H1 (cell line): ENCODE measurements at regions not wholly inside any gene's neighbourhood (a gene's known extent, or its start where the extent isn't known, plus 50 kb on each side); places are given as distances from the start of the nearest gene placed in this dataset.
"Not testable (repeated sequence)": the region's sequence is repeated elsewhere in the genome, so short reads cannot be mapped to it uniquely, and the experiment has no call there.

Experiments
- CTCF ChIA-PET: fragments of 300-600 bp; sonication (Branson Sonifier 250); formaldehyde crosslinking; loops from one replicate; lab custom pipeline; 2021; ENCODE audit not compliant: partially characterized antibody; lab: Charles Lee
- POLR2A ChIA-PET: fragments of 300-600 bp; sonication (Branson Sonifier 250); formaldehyde crosslinking; loops from one replicate; lab custom pipeline; 2021; ENCODE audit warnings: inconsistent platforms; ENCODE audit not compliant: partially characterized antibody; lab: Charles Lee
- DNase-seq, 2 experiments: peaks; one replicate each; pipeline versions ENCODE4 v3.0.0 to v3.0.0-alpha.2; 2010 to 2022; ENCODE audit warnings: low spot score in 2 of 2, low read depth in 1 of 2, mixed read lengths in 1 of 2
- FAIRE-seq: peaks from 2 replicates; lab custom pipeline; 2011; peaks lifted over from hg19 to GRCh38; lab: Jason Lieb, UNC
- H2AFZ ChIP-seq: 2 replicates; pipeline ENCODE4 v1.8.1; 2012; ENCODE audit warnings: low read length, inconsistent platforms
- H2AK5ac ChIP-seq: 2 replicates; pipeline ENCODE4 v1.6.1; 2013; ENCODE audit warnings: low read depth, low read length
- H2BK120ac ChIP-seq: replicated peaks from 2 replicates; pipeline ENCODE3; 2013; ENCODE audit warnings: low read depth, low read length, inconsistent platforms
- H2BK12ac ChIP-seq: 2 replicates; pipeline ENCODE4 v1.6.1; 2013; ENCODE audit warnings: low read depth, low read length
- H2BK15ac ChIP-seq: 2 replicates; pipeline ENCODE4 v1.6.1; 2013; ENCODE audit warnings: low read length
- H2BK20ac ChIP-seq: 2 replicates; pipeline ENCODE4 v1.6.1; 2013; ENCODE audit warnings: low read length
- H2BK5ac ChIP-seq: 2 replicates; pipeline ENCODE4 v1.6.1; 2013; ENCODE audit warnings: low read depth, low read length
- H3K14ac ChIP-seq: 2 replicates; pipeline ENCODE4 v1.6.1; 2013; ENCODE audit warnings: inconsistent platforms; ENCODE audit not compliant: insufficient read length
- H3K18ac ChIP-seq: 2 replicates; pipeline ENCODE4 v1.6.1; 2013; ENCODE audit warnings: low read length; ENCODE audit errors: extremely low read depth
- H3K23ac ChIP-seq: 2 replicates; pipeline ENCODE4 v1.6.1; 2013; ENCODE audit warnings: inconsistent platforms; ENCODE audit not compliant: insufficient read length
- H3K23me2 ChIP-seq: 2 replicates; pipeline ENCODE4 v1.6.1; 2013; ENCODE audit warnings: low read depth, low read length
- H3K27ac ChIP-seq: 2 replicates; pipeline ENCODE4 v1.6.1; 2011; ENCODE audit warnings: low read depth, low read length, inconsistent platforms
- H3K27me3 ChIP-seq, 4 experiments: replicated peaks in 1 of 4; 1 replicate in 1 of 4; 2 replicates in 3 of 4; pipeline versions ENCODE4 v1.6.1 to v1.8.1; 2011 to 2013; ENCODE audit warnings: low read length in 3 of 4, mild to moderate bottlenecking in 3 of 4, inconsistent platforms in 2 of 4, mixed read lengths in 2 of 4, moderate library complexity in 1 of 4; ENCODE audit not compliant: control insufficient read depth in 3 of 4, insufficient read depth in 3 of 4; ENCODE audit errors: extremely low read depth in 1 of 4
- H3K36me3 ChIP-seq, 4 experiments: 2 replicates each; pipeline versions ENCODE4 v1.6.1 to v1.8.1; 2011 to 2013; ENCODE audit warnings: mild to moderate bottlenecking in 4 of 4, low read length in 3 of 4, moderate library complexity in 2 of 4, control low read depth in 1 of 4, inconsistent platforms in 1 of 4; ENCODE audit not compliant: insufficient read depth in 4 of 4, control insufficient read depth in 2 of 4
- H3K4ac ChIP-seq: replicated peaks from 2 replicates; pipeline ENCODE3; 2013; ENCODE audit warnings: low read length, low read depth, mixed read lengths, inconsistent platforms; ENCODE audit not compliant: insufficient read length
- H3K4me1 ChIP-seq, 4 experiments: replicated peaks in 1 of 4; 1 replicate in 1 of 4; 2 replicates in 3 of 4; pipeline versions ENCODE4 v1.6.1 to v1.8.1; 2011 to 2013; ENCODE audit warnings: low read length in 3 of 4, inconsistent platforms in 2 of 4, mixed read lengths in 1 of 4; ENCODE audit not compliant: insufficient read depth in 4 of 4, control insufficient read depth in 3 of 4
- H3K4me2 ChIP-seq, 2 experiments: 2 replicates each; pipeline versions ENCODE4 v1.6.1 to v1.8.1; 2011 to 2013; ENCODE audit warnings: low read depth in 2 of 2, low read length in 2 of 2, control low read depth in 1 of 2, inconsistent platforms in 1 of 2, mild to moderate bottlenecking in 1 of 2; ENCODE audit not compliant: insufficient read depth in 1 of 2
- H3K4me3 ChIP-seq, 4 experiments: fragments of 200-600, 300-600 bp in 1 of 4; sonication (generic), shearing (Covaris generic), sonication (Bioruptor Twin) in 1 of 4; 2 replicates each; pipeline versions ENCODE4 v1.5.1 to v1.8.1; 2011 to 2016; ENCODE audit warnings: low read length in 4 of 4, low read depth in 3 of 4, control low read depth in 2 of 4, inconsistent platforms in 2 of 4, mild to moderate bottlenecking in 2 of 4, mixed read lengths in 1 of 4, moderate library complexity in 1 of 4; ENCODE audit not compliant: insufficient read depth in 2 of 4; ENCODE audit errors: extremely low read depth in 1 of 4
- H3K56ac ChIP-seq: replicated peaks from 2 replicates; pipeline ENCODE3; 2013; ENCODE audit warnings: low read depth, mild to moderate bottlenecking, mixed read lengths, low read length, inconsistent platforms; ENCODE audit not compliant: insufficient read length
- H3K79me1 ChIP-seq: 2 replicates; pipeline ENCODE4 v1.6.1; 2013; ENCODE audit warnings: low read depth, low read length, control low read depth
- H3K79me2 ChIP-seq, 2 experiments: 2 replicates each; pipeline versions ENCODE4 v1.6.1 to v1.8.1; 2012 to 2013; ENCODE audit warnings: low read length in 2 of 2, mild to moderate bottlenecking in 2 of 2, inconsistent platforms in 1 of 2; ENCODE audit not compliant: insufficient read depth in 2 of 2, control insufficient read depth in 1 of 2
- H3K9ac ChIP-seq, 4 experiments: replicated peaks in 1 of 4; 1 replicate in 1 of 4; 2 replicates in 3 of 4; pipeline versions ENCODE4 v1.6.1 to v1.8.1; 2011 to 2013; ENCODE audit warnings: low read depth in 3 of 4, low read length in 3 of 4, control low read depth in 2 of 4, mild to moderate bottlenecking in 2 of 4, moderate library complexity in 2 of 4, inconsistent platforms in 1 of 4; ENCODE audit errors: extremely low read depth in 1 of 4
- H3K9me3 ChIP-seq, 2 experiments: 2 replicates each; pipeline versions ENCODE4 v1.6.1 to v1.8.1; 2012 to 2013; ENCODE audit warnings: mild to moderate bottlenecking in 2 of 2, moderate library complexity in 2 of 2, control low read depth in 1 of 2, inconsistent platforms in 1 of 2, low read depth in 1 of 2, low read length in 1 of 2, mixed read lengths in 1 of 2; ENCODE audit not compliant: insufficient read depth in 2 of 2
- H4K20me1 ChIP-seq, 2 experiments: replicated peaks in 1 of 2; 2 replicates each; pipeline versions ENCODE3 to v1.8.1; 2011 to 2013; ENCODE audit warnings: inconsistent platforms in 2 of 2, low read length in 2 of 2, mild to moderate bottlenecking in 1 of 2; ENCODE audit not compliant: insufficient read depth in 2 of 2, control insufficient read depth in 1 of 2
- H4K5ac ChIP-seq: 2 replicates; pipeline ENCODE4 v1.6.1; 2013; ENCODE audit warnings: low read length, low read depth, mixed read lengths, inconsistent platforms; ENCODE audit not compliant: insufficient read length
- H4K8ac ChIP-seq: 2 replicates; pipeline ENCODE4 v1.8.0; 2013; ENCODE audit warnings: mild to moderate bottlenecking, moderate library complexity, low read length, inconsistent platforms; ENCODE audit not compliant: insufficient read depth; ENCODE audit errors: extremely low read depth
- H4K91ac ChIP-seq: replicated peaks from 2 replicates; pipeline ENCODE3; 2013; ENCODE audit warnings: low read length, mixed read lengths, inconsistent platforms; ENCODE audit not compliant: insufficient read length
- WGBS, 2 experiments: shearing (Covaris generic) in 1 of 2; methylation state at CpG; one replicate each; pipeline versions ENCODE4 v1.1.6 to v1.1.7; 2013 to 2015; ENCODE audit warnings: low lambda C conversion rate in 2 of 2, mixed read lengths in 2 of 2, inconsistent platforms in 1 of 2, low coverage in 1 of 2, missing lambda C conversion rate in 1 of 2; ENCODE audit not compliant: insufficient replicate concordance in 2 of 2, insufficient coverage in 1 of 2, insufficient read length in 1 of 2; ENCODE audit errors: extremely low coverage in 1 of 2, missing lambda C conversion rate in 1 of 2; 5-methylcytosine and 5-hydroxymethylcytosine counted together

GRCh38 chr22:10736879-10737278 lies 4791.1 kb upstream of the OR11H1 start:
- WGBS, 2 experiments = 100% methylated on average over 1 of the region's 2 CpGs; no CpG with 5 or more reads in 1 of the 2 experiments
- H3K9me3 ChIP-seq = peaks cover 54 to 65% of the 10 kb centered on the region in 2 experiments

GRCh38 chr22:10737931-10738330 lies 4790.1 kb upstream of the OR11H1 start:
- H4K20me1 ChIP-seq, H3K56ac ChIP-seq, CTCF ChIA-PET, DNase-seq, H2BK15ac ChIP-seq, H3K14ac ChIP-seq, H4K5ac ChIP-seq, H3K27me3 ChIP-seq, H2BK120ac ChIP-seq, H3K18ac ChIP-seq, H3K79me2 ChIP-seq, H2BK20ac ChIP-seq, H3K36me3 ChIP-seq, H3K9ac ChIP-seq, POLR2A ChIA-PET, H3K23ac ChIP-seq, H3K23me2 ChIP-seq, H3K79me1 ChIP-seq, H2AFZ ChIP-seq, H4K91ac ChIP-seq, H2AK5ac ChIP-seq, H2BK12ac ChIP-seq, H2BK5ac ChIP-seq, H3K4me2 ChIP-seq, H4K8ac ChIP-seq, H3K4me1 ChIP-seq, H3K4ac ChIP-seq, FAIRE-seq, H3K27ac ChIP-seq: not testable (repeated sequence)
- 0 out of 8 replicates have a peak overlapping the region, but pooled peaks of 1 of the 4 experiments have one; percentile 17 for H3K4me3 ChIP-seq
- H3K9me3 ChIP-seq = peaks cover 48 to 66% of the 10 kb centered on the region in 2 experiments
- 79% methylated on average over 2 of the region's 2 CpGs; no CpG with 5 or more reads in 1 of the 2 experiments for WGBS, 2 experiments

More at GRCh38 chr22:10736879-10737278, 4791.1 kb upstream of the OR11H1 start:
- H4K5ac ChIP-seq, DNase-seq, H3K27ac ChIP-seq, H3K23me2 ChIP-seq, H3K4me2 ChIP-seq, H3K79me2 ChIP-seq, H3K18ac ChIP-seq, H2BK15ac ChIP-seq, H2BK12ac ChIP-seq, H3K36me3 ChIP-seq, H4K91ac ChIP-seq, H4K20me1 ChIP-seq, FAIRE-seq, H3K4me3 ChIP-seq, H3K14ac ChIP-seq, H3K9ac ChIP-seq, H3K4ac ChIP-seq, H2BK5ac ChIP-seq, H2BK20ac ChIP-seq, H3K27me3 ChIP-seq, H2AFZ ChIP-seq, H3K56ac ChIP-seq, H4K8ac ChIP-seq, H2BK120ac ChIP-seq, H3K79me1 ChIP-seq, POLR2A ChIA-PET, H3K4me1 ChIP-seq, H3K23ac ChIP-seq, H2AK5ac ChIP-seq, CTCF ChIA-PET: not testable (repeated sequence)
